ENCODE measurements at regions not wholly inside any gene's neighbourhood (a gene's known extent, or its start where the extent isn't known, plus 50 kb on each side); places are given as distances from the start of the nearest gene placed in this dataset.

DNA sequence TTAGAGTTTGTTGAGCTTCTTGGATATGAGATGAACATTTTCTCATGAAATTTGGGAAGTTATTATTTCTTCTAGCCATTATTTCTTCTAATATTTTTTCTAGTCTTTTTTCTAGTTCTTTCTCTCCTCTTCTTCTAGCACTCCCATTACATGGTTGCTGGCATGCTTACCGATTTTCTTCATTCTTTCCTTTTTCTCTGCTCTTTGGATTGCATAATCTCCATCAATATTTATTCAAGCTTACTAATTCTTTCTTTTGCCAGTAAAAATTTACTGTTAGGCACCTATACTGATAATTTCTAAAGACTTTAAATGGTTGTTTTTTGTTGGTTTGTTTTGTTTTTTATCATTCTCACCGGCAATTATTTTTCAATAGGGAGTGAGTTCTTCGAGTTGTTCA is 114.8 kb upstream of the RASEF start:
- H3K9me3 Mint-ChIP-seq, result peaks cover 15% of the 10 kb centered on the region
- no peak overlapping the region for H2AFZ ChIP-seq (replicated peaks)
- no peaks in the 10 kb centered on the region for H3F3A ChIP-seq (ENCODE audit: low read depth)
- H3K9ac ChIP-seq, result no peak overlapping the region
- no peak overlapping the region for H3K4me3 Mint-ChIP-seq
- H3K4me2 ChIP-seq, result no peak overlapping the region
- no peaks in the 10 kb centered on the region for H4K20me1 ChIP-seq (ENCODE audit: low read depth)
- H3K9me3 ChIP-seq (ENCODE audit: low read depth), result peaks cover 3% of the 10 kb centered on the region
- no peak overlapping the region for H3K27ac ChIP-seq
- no peaks in the 10 kb centered on the region for H3K4me1 ChIP-seq
- H3K4me1 Mint-ChIP-seq, result no peaks in the 10 kb centered on the region
- no peaks in the 10 kb centered on the region for H3K79me2 ChIP-seq (ENCODE audit: low read depth)
- H3K27me3 Mint-ChIP-seq (ENCODE audit: insufficient read depth, low read depth), result no peaks in the 10 kb centered on the region
- H3K36me3 ChIP-seq, result no peaks in the 10 kb centered on the region
- no peaks in the 10 kb centered on the region for H3K36me3 Mint-ChIP-seq
- DNase-seq (ENCODE audit: low spot score), result no peak
- H3K27ac Mint-ChIP-seq, result no peak overlapping the region
- no peaks in the 10 kb centered on the region for H3K27me3 ChIP-seq
- TF ChIP-seq CTCF (IDR thresholded peaks at IDR 0.05) (no peak), EZH2 (IDR thresholded peaks at IDR 0.05) (no peak), EZH2phosphoT487 (IDR thresholded peaks at IDR 0.05) (no peak)
- H3K4me3 ChIP-seq, result no peak overlapping the region

DNA sequence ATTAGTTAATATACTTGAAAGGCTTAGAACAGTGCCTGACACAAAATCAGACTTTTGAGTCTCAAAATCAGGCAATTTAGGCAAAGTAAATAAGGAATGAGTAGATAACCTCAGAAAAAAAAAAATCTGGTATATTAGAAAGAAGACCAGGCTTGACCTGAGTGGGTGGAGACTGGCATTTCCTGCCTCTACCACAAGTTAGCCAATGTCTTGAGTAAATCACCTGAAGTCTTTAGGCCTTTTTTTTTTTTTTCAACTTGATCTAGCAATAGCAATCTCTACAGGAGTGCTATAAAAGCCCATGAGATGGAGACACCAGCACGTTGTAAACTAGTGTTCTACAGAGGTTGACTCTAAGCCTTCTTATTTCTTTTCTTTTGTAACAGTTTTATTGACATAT is 104.2 kb upstream of the RASEF start:
- Mint-ChIP-seq H3K27me3 (ENCODE audit: insufficient read depth, low read depth) (no peaks in the 10 kb centered on the region), H3K4me3 (no peak overlapping the region)

DNA sequence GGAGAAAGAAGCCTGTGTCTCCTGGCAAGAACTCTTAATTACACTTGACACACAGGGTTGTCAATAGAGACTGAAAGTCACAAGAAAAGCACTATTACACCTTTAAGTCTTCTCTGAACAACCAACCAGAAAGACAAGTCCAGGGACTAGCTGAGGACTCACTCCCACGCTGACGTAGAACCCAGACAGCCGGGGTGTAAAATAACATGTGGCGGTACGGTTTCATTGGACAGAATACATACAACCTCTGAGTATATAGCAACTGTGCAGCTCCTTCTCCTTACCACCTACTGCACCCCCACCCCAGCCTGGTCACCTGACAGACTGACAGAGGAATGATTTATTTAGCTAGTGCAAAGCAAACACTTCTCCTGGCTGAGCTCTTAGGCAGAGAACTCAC is 103.4 kb upstream of the RASEF start:
- no peaks in the 10 kb centered on the region for H3K4me1 ChIP-seq
- Mint-ChIP-seq H3K27me3 (ENCODE audit: insufficient read depth, low read depth) (no peaks in the 10 kb centered on the region), H3K9me3 (peaks cover 7% of the 10 kb centered on the region), H3K36me3 (no peaks in the 10 kb centered on the region), H3K4me1 (no peaks in the 10 kb centered on the region), H3K27ac (no peak overlapping the region), H3K4me3 (no peak overlapping the region)
- H3K4me3 ChIP-seq, result no peak overlapping the region
- no peaks in the 10 kb centered on the region for H3K27me3 ChIP-seq
- no peaks in the 10 kb centered on the region for H4K20me1 ChIP-seq (ENCODE audit: low read depth)
- H3K36me3 ChIP-seq, result no peaks in the 10 kb centered on the region
- no peak for DNase-seq (ENCODE audit: low spot score)
- no peaks in the 10 kb centered on the region for H3K9me3 ChIP-seq (ENCODE audit: low read depth)
- no peak overlapping the region for H3K27ac ChIP-seq
- no peak overlapping the region for H3K9ac ChIP-seq
- no peaks in the 10 kb centered on the region for H3K79me2 ChIP-seq (ENCODE audit: low read depth)
- no peaks in the 10 kb centered on the region for H3F3A ChIP-seq (ENCODE audit: low read depth)
- no peak overlapping the region for H3K4me2 ChIP-seq
- H2AFZ ChIP-seq (replicated peaks), result no peak overlapping the region
- no peak for TF ChIP-seq EZH2 (IDR thresholded peaks at IDR 0.05)
- no peak for TF ChIP-seq EZH2phosphoT487 (IDR thresholded peaks at IDR 0.05)
- TF ChIP-seq CTCF (IDR thresholded peaks at IDR 0.05), result no peak

More for the DNA sequence above, 104.2 kb upstream of the RASEF start:
- TF ChIP-seq EZH2 (IDR thresholded peaks at IDR 0.05) (no peak), EZH2phosphoT487 (IDR thresholded peaks at IDR 0.05) (no peak), CTCF (IDR thresholded peaks at IDR 0.05) (no peak)
- Mint-ChIP-seq H3K27ac (no peak overlapping the region), H3K36me3 (no peaks in the 10 kb centered on the region), H3K9me3 (peaks cover 4% of the 10 kb centered on the region), H3K4me1 (no peaks in the 10 kb centered on the region)
- Histone ChIP-seq H3K9me3 (ENCODE audit: low read depth) (no peaks in the 10 kb centered on the region), H3K36me3 (no peaks in the 10 kb centered on the region), H3K27me3 (no peaks in the 10 kb centered on the region), H3K9ac (no peak overlapping the region), H2AFZ (replicated peaks) (no peak overlapping the region), H3K79me2 (ENCODE audit: low read depth) (no peaks in the 10 kb centered on the region), H3F3A (ENCODE audit: low read depth) (no peaks in the 10 kb centered on the region), H4K20me1 (ENCODE audit: low read depth) (no peaks in the 10 kb centered on the region), H3K4me2 (no peak overlapping the region), H3K4me3 (no peak overlapping the region), H3K4me1 (no peaks in the 10 kb centered on the region), H3K27ac (no peak overlapping the region)
- DNase-seq (ENCODE audit: low spot score), result no peak

- TF ChIP-seq CTCF (IDR thresholded peaks at IDR 0.05), result no peak
- no peak for TF ChIP-seq EZH2phosphoT487 (IDR thresholded peaks at IDR 0.05)
- TF ChIP-seq EZH2 (IDR thresholded peaks at IDR 0.05), result no peak
- no peaks in the 10 kb centered on the region for H4K20me1 ChIP-seq (ENCODE audit: low read depth)
- H3K27me3 Mint-ChIP-seq (ENCODE audit: insufficient read depth, low read depth), result no peaks in the 10 kb centered on the region
- no peaks in the 10 kb centered on the region for H3K9me3 ChIP-seq (ENCODE audit: low read depth)
- H3K27ac Mint-ChIP-seq, result no peak overlapping the region
- no peak for DNase-seq (ENCODE audit: low spot score)
- H3K27me3 ChIP-seq, result no peaks in the 10 kb centered on the region
- no peaks in the 10 kb centered on the region for H3K36me3 ChIP-seq
- H3K4me1 ChIP-seq, result no peaks in the 10 kb centered on the region
- H3K4me3 Mint-ChIP-seq, result no peak overlapping the region
- H3F3A ChIP-seq (ENCODE audit: low read depth), result no peaks in the 10 kb centered on the region
- H3K36me3 Mint-ChIP-seq, result no peaks in the 10 kb centered on the region
- H3K9ac ChIP-seq, result no peak overlapping the region
- no peaks in the 10 kb centered on the region for H3K4me1 Mint-ChIP-seq
- peaks cover 7% of the 10 kb centered on the region for H3K9me3 Mint-ChIP-seq
- no peak overlapping the region for H3K27ac ChIP-seq
- H3K4me3 ChIP-seq, result no peak overlapping the region
- no peak overlapping the region for H3K4me2 ChIP-seq
- no peak overlapping the region for H2AFZ ChIP-seq (replicated peaks)
- H3K79me2 ChIP-seq (ENCODE audit: low read depth), result no peaks in the 10 kb centered on the region
Measured at GRCh38 chr9:83155733-83156132, 92.8 kb upstream of the RASEF start.
